Activated CD4-positive, alpha-beta memory T cell treated with anti-CD3 and anti-CD28 coated beads for 36 hours (primary cell): ENCODE measurements at regions not wholly inside any gene's neighbourhood (a gene's known extent, or its start where the extent isn't known, plus 50 kb on each side); places are given as distances from the start of the nearest gene placed in this dataset.

Experiments
- CTCF ChIA-PET: fragments of 350-600 bp; sonication (Branson Sonifier 250); formaldehyde crosslinking; loops from one replicate; lab custom pipeline; 2021; ENCODE audit warnings: antibody characterized with exemption, inconsistent platforms; lab: Charles Lee
- POLR2A ChIA-PET: fragments of 350-600 bp; sonication (Branson Sonifier 250); formaldehyde crosslinking; loops from one replicate; lab custom pipeline; 2021; ENCODE audit warnings: antibody characterized with exemption; lab: Charles Lee
- DNase-seq: peaks from one replicate; pipeline ENCODE4 v3.0.0-alpha.2; 2020
- H3K27ac Mint-ChIP-seq: one replicate; pipeline ENCODE4 v1.8.0; 2021; ENCODE audit warnings: mixed read lengths
- H3K27me3 Mint-ChIP-seq: one replicate; pipeline ENCODE4 v1.8.0; 2021; ENCODE audit warnings: mixed read lengths
- H3K36me3 Mint-ChIP-seq: one replicate; pipeline ENCODE4 v1.8.0; 2021; ENCODE audit warnings: mixed read lengths
- H3K4me1 Mint-ChIP-seq: one replicate; pipeline ENCODE4 v1.8.0; 2021; ENCODE audit warnings: low read depth, mixed read lengths
- H3K4me3 Mint-ChIP-seq: one replicate; pipeline ENCODE4 v1.8.0; 2021; ENCODE audit warnings: mild to moderate bottlenecking, mixed read lengths
- H3K9me3 Mint-ChIP-seq: one replicate; pipeline ENCODE4 v1.8.0; 2021; ENCODE audit warnings: mixed read lengths
- intact Hi-C: fragments of 100-400 bp; cut with micrococcal nuclease; formaldehyde crosslinking; loops from one replicate; pipeline ENCODE4 v1.15.1; 2023

- intact Hi-C loops, result no loop called here
- CTCF ChIA-PET, result no interaction called here
- Mint-ChIP-seq H3K27me3 (no peaks in the 10 kb centered on the region), H3K27ac (no peak overlapping the region), H3K4me3 (no peak overlapping the region), H3K9me3 (peaks cover 8% of the 10 kb centered on the region), H3K4me1 (no peaks in the 10 kb centered on the region), H3K36me3 (peaks cover 1% of the 10 kb centered on the region)
- POLR2A ChIA-PET, result no interaction called here
- no peak for DNase-seq
Measured at GRCh38 chr14:53523226-53523625, 370.1 kb upstream of the DDHD1 start.

DNA sequence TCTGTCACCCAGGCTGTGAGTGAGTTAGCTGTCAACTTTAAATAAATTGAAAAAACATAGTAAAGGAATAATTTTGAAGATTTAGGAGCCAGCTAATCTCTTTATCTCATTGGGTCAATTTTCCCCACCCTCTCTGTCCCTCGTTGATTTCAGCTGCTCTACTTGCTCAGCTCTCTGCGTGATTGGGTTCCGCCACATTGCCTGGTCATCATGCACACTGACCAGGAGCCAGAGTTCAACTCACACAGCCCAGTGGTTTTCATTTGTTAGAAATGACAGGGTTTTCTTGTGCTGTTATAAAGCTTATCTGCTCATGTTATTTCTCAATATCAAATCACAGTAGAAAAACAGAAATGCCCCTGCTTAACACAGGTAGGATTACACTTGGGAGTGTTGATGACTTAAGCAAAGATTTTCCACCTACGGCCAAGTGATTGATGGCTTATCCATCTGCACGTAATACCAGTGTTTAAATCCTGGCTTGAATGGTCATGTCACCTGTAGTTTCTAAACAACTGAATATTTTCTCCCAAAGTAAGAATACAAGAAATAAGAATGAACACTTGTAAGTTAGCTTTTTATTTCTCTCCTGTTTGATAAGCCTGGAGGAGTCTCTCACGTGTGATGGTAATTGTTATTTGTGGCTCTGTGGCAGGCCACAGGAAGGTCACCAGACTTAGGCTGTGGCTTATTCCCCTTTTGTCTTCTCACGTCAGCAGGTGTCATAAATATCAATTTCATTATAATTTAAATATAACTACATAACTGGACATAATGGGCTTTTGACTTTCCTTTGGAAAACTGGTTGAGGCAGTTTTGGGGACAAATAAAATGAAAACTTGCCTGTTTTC, 367.2 kb upstream of the DDHD1 start:
- CTCF ChIA-PET, result no interaction called here
- H3K27me3 Mint-ChIP-seq, result no peaks in the 10 kb centered on the region
- H3K9me3 Mint-ChIP-seq, result peaks cover 8% of the 10 kb centered on the region
- H3K4me1 Mint-ChIP-seq, result no peaks in the 10 kb centered on the region
- no peak for DNase-seq
- no peak overlapping the region for H3K27ac Mint-ChIP-seq
- POLR2A ChIA-PET, result no interaction called here
- intact Hi-C loops, result no loop called here
- H3K4me3 Mint-ChIP-seq, result no peak overlapping the region
- peaks cover 1% of the 10 kb centered on the region for H3K36me3 Mint-ChIP-seq

- no peak for DNase-seq
- Mint-ChIP-seq H3K27ac (no peak overlapping the region), H3K4me1 (no peaks in the 10 kb centered on the region), H3K27me3 (no peaks in the 10 kb centered on the region), H3K4me3 (no peak overlapping the region), H3K36me3 (peaks cover 1% of the 10 kb centered on the region), H3K9me3 (peaks cover 8% of the 10 kb centered on the region)
- ChIA-PET CTCF (no interaction called here), POLR2A (no interaction called here)
- intact Hi-C loops, result no loop called here
Measured at GRCh38 chr14:53519137-53519536, 366.0 kb upstream of the DDHD1 start.

DNA sequence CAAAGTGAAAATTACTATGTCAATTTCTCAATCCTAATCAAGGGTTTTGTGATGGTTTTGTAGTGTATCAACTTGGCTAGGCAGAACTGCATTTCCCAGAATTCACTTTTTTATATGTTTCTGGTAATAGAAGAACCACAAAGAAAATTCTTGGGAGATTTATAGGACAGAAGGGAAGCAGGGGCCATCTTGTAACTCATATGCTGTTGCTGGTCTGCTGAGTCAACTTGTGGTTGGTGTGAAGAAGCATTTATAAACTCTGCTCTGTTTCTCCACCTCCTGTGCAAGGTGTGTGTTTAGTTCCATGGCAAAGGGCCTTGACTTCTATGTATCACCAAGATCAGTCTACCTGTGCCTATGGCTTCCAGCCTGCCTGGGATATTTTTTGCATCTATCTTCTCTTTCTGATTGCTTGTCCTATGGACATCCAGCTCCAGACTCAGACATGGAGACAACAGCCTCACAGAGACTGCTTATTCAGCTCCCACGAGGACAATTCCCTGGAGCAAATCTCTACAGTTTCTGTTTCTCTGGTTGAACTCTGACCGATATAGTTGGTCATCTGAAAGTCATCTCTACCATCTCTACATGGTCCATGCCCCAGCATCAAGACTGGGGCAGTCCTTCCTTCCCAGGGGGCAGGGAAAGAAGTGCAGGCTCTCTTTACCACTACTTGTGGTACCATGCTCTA, 364.3 kb upstream of the DDHD1 start:
- Mint-ChIP-seq H3K4me1 (no peaks in the 10 kb centered on the region), H3K4me3 (no peak overlapping the region), H3K27me3 (no peaks in the 10 kb centered on the region), H3K27ac (no peak overlapping the region), H3K9me3 (peaks cover 4% of the 10 kb centered on the region), H3K36me3 (no peaks in the 10 kb centered on the region)
- intact Hi-C loops, result no loop called here
- ChIA-PET CTCF (no interaction called here), POLR2A (no interaction called here)
- no peak for DNase-seq

- no peak for DNase-seq
- CTCF ChIA-PET, result no interaction called here
- Mint-ChIP-seq H3K9me3 (no peaks in the 10 kb centered on the region), H3K27ac (no peak overlapping the region), H3K27me3 (no peaks in the 10 kb centered on the region), H3K4me3 (no peak overlapping the region), H3K36me3 (no peaks in the 10 kb centered on the region), H3K4me1 (no peaks in the 10 kb centered on the region)
- intact Hi-C loops, result no loop called here
- POLR2A ChIA-PET, result no interaction called here
Measured at GRCh38 chr14:53516261-53516774, 363.2 kb upstream of the DDHD1 start.

DNA sequence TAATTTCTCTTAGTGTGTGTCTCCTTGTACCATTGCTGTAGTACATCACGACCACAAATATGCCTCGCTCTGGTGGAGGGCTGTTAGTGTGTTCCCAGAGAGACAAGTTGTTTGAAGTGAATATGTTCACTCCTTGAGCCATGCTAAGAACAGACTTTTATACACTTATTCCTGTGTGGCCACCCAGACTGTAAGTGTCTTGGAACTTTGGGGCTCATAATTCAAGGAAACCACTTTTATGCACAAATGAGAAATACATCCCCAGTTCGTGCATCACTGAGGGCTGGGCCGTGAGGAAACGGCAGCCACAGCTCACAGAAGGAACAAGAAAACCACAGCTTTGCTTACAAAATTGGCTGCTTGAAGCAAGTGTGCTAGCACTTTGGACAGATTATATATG, 362.2 kb upstream of the DDHD1 start:
- Mint-ChIP-seq H3K4me3 (no peak overlapping the region), H3K9me3 (no peaks in the 10 kb centered on the region), H3K27ac (no peak overlapping the region), H3K4me1 (no peaks in the 10 kb centered on the region), H3K27me3 (no peaks in the 10 kb centered on the region), H3K36me3 (no peaks in the 10 kb centered on the region)
- ChIA-PET POLR2A (no interaction called here), CTCF (no interaction called here)
- intact Hi-C loops, result no loop called here
- DNase-seq, result no peak

DNA sequence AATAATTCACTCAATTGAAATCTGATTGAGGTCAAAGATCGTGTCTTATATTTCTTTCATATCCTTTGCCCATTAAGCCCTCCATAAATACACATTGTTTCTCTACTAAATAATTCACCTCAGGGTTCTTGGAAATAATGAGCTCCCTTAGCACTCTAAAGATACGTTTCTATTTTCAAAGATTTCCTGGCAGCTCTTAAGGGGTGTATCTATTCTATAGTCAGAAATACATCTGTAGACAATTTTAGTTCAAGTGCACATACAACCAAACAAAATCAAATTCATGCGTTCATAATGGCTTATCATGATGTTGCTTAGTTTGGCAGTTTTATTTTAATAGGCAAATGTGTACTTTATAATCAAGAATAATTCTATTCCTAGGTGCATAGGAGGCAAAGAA, 361.1 kb upstream of the DDHD1 start:
- POLR2A ChIA-PET, result no interaction called here

GRCh38 chr14:53510281-53510912, 357.3 kb upstream of the DDHD1 start:
- Mint-ChIP-seq H3K4me3 (no peak overlapping the region), H3K27ac (no peak overlapping the region), H3K9me3 (peaks cover 3% of the 10 kb centered on the region), H3K36me3 (no peaks in the 10 kb centered on the region), H3K4me1 (no peaks in the 10 kb centered on the region), H3K27me3 (no peaks in the 10 kb centered on the region)
- DNase-seq, result no peak
- ChIA-PET POLR2A (no interaction called here), CTCF (no interaction called here)
- intact Hi-C loops, result no loop called here

More for the DNA sequence above, 361.1 kb upstream of the DDHD1 start:
- DNase-seq, result no peak
- intact Hi-C loops, result no loop called here
- Mint-ChIP-seq H3K4me1 (no peaks in the 10 kb centered on the region), H3K4me3 (no peak overlapping the region), H3K27me3 (no peaks in the 10 kb centered on the region), H3K9me3 (no peaks in the 10 kb centered on the region), H3K36me3 (no peaks in the 10 kb centered on the region), H3K27ac (no peak overlapping the region)
- CTCF ChIA-PET, result no interaction called here

DNA sequence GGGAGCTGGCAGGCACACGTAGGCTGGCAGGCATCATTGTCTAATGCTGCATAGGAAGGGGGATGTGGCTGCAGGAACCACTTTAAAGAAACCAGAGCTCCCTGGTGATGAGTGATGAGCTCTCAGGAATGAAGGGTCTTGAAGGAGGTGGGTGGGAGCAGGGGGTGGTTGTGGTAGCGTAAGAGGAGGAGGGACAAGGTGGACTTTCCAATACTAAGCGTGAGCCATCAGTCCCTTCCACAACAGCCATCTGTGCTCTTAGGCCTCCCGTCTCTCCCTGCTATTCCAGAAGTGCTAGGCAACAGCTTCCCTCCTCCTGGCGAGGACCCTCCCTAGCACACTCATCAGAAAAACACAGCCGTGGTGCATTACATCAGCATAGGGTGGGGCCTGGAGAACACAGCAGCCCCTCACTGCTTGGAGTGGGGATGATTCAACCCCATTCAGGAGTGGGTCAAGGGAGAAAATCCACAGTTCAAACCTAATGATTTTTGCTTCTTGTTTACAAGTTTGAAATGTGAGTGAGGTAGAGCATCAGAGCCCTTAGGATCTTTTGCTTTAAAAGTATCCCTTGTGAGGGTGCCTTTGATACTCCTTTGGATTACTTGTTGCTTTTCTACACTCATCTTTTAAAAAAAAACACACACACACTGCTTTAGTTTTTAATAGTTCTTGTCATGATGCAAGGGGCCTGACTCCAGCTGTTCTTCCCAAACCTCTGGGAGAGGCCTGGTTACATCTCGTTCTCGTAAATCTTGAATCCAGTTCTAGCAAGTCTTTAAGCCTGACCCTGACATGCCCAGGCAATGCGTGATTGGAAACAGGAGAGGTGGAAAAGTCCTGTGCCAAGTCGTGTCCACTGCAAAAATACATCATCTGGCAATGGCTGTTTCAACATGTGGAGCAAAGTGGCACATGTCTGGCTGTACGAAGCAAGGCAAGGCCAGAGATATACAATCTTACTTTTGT, 356.4 kb upstream of the DDHD1 start:
- Mint-ChIP-seq H3K27ac (no peak overlapping the region), H3K36me3 (no peaks in the 10 kb centered on the region), H3K27me3 (no peaks in the 10 kb centered on the region), H3K4me3 (no peak overlapping the region), H3K9me3 (peaks cover 7% of the 10 kb centered on the region), H3K4me1 (no peaks in the 10 kb centered on the region)
- ChIA-PET CTCF (no interaction called here), POLR2A (no interaction called here)
- intact Hi-C loops, result no loop called here
- DNase-seq, result no peak

- DNase-seq, result no peak
- CTCF ChIA-PET, result no interaction called here
- no peak overlapping the region for H3K27ac Mint-ChIP-seq
- H3K27me3 Mint-ChIP-seq, result no peaks in the 10 kb centered on the region
- no peak overlapping the region for H3K4me3 Mint-ChIP-seq
- H3K4me1 Mint-ChIP-seq, result no peaks in the 10 kb centered on the region
- intact Hi-C loops, result no loop called here
- POLR2A ChIA-PET, result no interaction called here
- H3K9me3 Mint-ChIP-seq, result peaks cover 32% of the 10 kb centered on the region
- H3K36me3 Mint-ChIP-seq, result no peaks in the 10 kb centered on the region
Measured at GRCh38 chr14:53501361-53502211, 348.5 kb upstream of the DDHD1 start.

- no peak for DNase-seq
- Mint-ChIP-seq H3K4me3 (no peak overlapping the region), H3K27me3 (no peaks in the 10 kb centered on the region), H3K9me3 (peaks cover 29% of the 10 kb centered on the region), H3K36me3 (no peaks in the 10 kb centered on the region), H3K4me1 (no peaks in the 10 kb centered on the region), H3K27ac (no peak overlapping the region)
- intact Hi-C loops, result no loop called here
- CTCF ChIA-PET, result no interaction called here
- POLR2A ChIA-PET, result no interaction called here
Measured at GRCh38 chr14:53500191-53500590, 347.1 kb upstream of the DDHD1 start.
